ENCODE measurements at regions not wholly inside any gene's neighbourhood (a gene's known extent, or its start where the extent isn't known, plus 50 kb on each side); places are given as distances from the start of the nearest gene placed in this dataset.

GRCh38 chr6:78157606-78158005 lies 504.8 kb downstream of the MEI4 start:
- TF ChIP-seq CTCF (IDR thresholded peaks at IDR 0.05; ENCODE audit: insufficient read depth, low read length, poor library complexity, severe bottlenecking) (no peak), EZH2phosphoT487 (conservative IDR thresholded peaks at IDR 0.05; ENCODE audit: low read length) (no peak)

All from SU-DHL-6 (cell line).